ENCODE measurements at regions not wholly inside any gene's neighbourhood (a gene's known extent, or its start where the extent isn't known, plus 50 kb on each side); places are given as distances from the start of the nearest gene placed in this dataset.
"Not testable (repeated sequence)": the region's sequence is repeated elsewhere in the genome, so short reads cannot be mapped to it uniquely, and the experiment has no call there.

DNA sequence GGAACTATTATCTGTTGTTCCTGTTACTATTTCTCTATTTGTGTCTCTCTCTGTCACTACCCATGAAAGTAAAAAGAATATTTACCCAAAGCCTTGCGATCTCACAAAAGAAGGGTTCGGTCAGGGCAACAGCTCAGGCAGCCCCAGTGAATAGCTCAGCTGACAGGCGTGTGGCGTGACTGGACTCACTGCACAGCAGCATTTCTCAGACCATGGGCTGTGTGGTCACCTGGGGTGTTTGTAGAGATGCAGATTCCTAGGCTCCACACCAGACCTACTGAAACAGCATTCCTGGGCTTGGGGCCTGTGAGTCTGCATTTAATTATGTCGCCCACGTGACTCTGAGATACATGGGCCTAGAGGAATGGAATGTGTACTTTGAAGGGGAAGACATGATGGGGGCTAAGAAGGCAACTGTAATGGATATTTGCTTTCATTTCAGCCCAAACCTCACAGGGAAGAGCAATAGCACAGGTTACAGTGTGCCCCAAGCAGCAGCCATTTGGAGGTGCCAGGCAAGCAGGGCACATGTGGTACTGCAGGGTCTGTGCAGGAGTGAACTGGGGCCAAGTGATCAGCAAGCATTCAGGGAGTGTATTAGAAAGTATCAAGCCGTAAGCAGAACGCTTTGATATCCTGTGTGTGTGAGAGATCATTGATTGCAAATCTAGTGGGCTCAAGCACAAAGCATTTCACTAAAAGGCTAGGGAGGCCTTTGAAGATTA, 90.4 kb upstream of the RBMS1 start:
- DNase-seq (ENCODE audit: low spot score): no peak

DNA sequence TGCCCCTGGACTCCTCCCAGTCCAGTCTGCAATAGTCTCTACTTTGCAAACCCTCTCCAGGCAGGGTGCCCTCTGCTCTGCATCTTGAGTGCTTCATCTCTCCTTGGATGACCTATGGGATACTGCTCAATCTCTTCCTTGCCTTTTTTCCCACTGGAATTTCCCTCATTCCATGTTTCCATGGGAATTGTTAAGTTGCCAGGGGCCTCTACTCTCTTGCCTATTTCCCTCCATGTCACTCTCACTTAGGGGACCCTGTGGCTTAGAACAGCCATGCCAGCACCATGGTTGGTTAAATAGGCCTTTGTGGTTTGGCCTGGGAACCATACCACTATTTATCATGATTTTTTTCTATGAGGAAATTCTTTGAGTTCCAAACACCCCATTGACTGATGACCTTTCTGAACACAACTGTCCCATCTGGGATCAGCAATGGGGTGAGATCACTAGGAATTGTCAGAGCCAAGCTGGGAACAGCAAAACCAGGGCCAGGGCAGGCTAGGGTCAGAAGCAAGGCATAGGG, 91.4 kb upstream of the RBMS1 start:
- DNase-seq (ENCODE audit: low spot score): no peak

DNA sequence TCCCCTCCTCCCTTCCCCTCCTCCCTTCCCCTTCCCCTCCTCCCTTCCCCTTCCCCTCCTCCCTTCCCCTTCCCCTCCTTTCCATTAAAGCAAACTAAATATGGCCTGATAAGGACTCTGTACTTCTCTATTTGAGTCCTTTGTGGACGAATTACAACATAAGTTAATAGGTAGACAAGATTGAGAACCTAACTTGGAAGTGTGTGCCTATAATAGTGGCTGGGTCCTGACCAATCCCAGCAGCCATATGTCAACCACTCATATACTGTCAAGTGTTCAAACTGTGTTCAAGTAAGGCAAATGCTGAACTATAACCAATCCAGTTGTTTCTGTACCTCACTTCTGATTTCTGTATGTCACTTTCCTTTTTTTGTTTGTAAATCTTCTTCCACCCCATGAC, 97.1 kb upstream of the RBMS1 start:
- no peak for DNase-seq (ENCODE audit: low spot score)

DNA sequence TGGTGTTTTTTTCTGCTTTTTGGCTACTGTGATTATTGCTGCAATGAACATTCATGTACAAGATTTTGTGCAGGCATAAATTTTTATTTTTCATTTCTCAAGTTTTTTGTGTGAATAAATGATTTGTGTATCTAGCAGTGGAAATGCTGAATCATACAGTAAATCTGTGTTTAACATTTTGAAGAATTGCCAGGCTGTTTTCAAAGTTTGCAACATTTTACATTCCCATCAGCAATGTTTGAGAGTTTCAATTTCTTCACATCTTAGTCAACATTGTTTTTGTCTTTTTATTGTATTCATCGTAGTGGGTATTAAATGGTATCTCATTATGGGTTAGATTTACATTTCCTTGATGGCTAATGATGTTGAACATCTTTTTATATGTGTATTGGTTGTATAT, 98.8 kb upstream of the RBMS1 start:
- DNase-seq (ENCODE audit: low spot score): no peak

DNA sequence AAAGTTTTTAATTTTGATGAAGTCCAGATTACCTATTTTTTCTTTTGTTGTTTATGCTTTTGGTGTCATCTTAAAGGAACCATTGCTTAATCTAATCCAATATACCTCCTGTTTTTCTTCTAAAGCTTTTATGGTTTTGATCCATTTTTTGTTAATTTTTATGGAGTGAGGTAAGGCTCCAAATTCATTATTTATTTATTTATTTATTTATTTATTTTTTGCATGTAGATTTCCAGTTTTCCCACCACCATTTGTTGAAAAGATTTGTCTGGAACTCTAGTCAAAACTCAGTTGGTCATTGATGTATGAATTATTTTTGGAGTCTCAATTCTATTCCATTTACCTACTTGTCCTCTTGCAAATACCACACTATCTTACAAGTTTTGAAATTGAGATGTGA, 99.4 kb upstream of the RBMS1 start:
- no peak for DNase-seq (ENCODE audit: low spot score)

DNA sequence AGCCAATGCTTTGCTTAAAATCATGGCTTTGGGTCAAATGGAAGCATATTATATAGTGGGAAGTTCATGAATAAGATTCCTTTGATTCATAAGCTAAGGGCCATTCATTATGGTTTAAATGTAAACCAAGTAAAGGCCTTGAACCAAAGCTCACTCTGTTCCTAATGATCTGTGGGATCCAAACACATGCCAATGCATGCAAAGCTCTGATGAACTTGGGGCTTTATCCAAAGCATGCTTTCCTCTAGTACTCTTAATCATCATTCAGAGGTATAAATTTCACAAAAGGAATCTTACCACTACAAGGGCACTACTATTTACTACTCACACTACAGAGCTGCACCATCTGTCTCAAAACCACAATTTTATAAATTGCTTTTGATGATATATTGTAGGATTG, 102.8 kb upstream of the RBMS1 start:
- no peak for DNase-seq (ENCODE audit: low spot score)

DNA sequence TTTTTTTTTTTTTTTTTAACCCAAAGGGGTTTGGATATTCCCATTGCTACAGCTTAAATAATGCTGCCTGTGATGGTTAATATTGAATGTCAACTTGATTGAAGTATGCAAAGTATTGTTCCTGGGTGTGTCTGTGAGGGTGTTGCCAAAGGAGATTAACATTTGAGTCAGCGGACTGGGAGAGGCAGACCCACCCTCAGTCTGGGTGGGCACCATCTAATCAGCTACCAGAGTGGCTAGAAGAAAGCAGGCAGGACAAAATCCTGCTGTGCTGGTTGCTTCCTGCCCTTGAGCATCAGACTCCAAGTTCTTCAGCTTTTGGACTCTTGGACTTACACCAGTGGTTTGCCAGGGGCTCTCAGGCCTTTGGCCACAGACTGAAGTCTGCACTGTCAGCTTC, 106.8 kb upstream of the RBMS1 start:
- not testable (repeated sequence) for DNase-seq (ENCODE audit: low spot score)

DNA sequence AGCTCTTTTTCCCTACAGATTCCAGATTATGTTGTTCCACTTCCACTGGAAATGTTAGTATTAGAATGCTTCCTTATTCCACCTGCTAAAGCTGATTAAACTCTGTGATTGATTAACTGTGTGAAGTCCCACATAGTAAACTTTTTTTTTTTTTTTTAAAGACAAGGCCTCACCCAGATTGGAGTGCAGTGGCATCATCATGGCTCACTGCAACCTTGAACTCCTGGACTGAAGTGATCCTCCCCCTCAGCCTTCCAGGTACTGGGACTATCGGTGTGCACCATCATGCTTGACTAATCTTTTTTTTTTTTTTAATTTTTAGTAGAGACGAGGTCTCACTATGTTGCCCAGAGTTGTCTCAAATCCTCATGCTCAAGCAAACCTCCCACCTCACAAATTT, 108.5 kb upstream of the RBMS1 start:
- no peak for DNase-seq (ENCODE audit: low spot score)

DNA sequence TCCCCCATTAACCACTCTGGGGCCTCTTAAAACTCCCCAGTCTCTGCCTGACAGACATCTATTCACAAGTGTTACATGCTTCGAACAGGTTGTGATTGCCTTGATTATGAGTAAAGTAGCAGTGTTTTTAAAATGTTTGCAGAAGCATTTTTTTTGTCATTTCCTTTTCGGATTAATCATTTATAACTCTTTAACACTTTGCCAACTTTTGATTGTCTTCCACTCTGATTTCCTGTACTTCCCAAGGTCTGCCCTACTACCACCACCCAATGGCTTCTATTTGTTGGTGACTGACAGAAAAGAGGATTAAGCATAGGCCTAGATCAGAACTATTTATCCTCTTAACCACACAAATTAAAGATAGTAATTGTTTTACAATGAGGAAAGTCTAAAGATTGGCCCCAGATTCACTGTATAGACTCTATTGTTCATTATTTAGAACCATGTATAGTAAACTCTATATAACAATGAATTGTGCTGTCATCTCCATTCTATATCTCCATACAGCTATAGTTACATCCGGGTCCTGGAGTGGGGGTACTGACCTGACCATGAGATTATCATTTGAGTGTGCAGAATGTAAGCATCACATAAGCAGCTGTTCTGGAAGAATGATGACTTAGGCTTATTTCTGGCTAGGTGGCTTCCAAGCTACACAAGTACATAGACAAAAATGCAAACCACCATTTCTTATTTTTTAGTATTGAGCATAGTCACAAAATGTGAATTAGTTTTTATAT, 110.3 kb upstream of the RBMS1 start:
- DNase-seq (ENCODE audit: low spot score): no peak

DNA sequence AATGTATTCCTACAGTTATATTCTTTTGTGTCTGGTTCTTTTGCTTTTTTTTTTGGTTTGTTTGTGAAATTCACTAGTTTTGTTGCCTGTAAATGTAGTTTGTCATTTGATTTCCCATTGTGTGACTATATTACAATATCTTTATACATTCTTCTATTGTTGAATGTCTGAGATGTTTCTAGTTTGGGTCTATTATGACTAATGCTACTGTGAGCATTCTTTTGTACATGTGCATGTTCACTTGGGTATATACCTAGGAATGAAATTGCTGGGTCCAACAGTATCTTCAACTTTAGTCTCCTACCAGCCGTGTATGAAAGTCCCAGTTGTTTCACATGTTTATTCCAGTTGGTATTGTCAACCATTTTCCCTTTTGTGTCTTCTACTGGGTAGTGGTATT, 112.7 kb upstream of the RBMS1 start:
- no peak for DNase-seq (ENCODE audit: low spot score)

DNA sequence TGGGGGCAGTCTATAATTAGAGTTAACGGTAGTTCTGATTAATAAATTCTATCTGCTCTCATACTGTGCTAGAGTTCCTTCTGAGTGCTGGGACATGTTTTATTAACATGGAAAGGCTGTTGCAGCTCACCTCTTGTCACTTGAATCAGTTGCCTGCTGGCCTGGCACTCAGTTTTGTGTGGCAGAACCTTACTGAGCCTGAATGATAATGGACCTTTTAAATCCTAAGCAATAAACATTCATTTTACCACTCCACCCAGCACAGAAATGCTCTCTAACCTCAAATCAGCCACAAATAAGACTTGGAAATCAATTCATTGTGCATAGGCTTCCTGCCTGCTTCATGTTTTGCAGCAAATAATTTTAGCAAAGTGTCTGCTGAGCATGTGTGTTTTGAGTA, 115.0 kb upstream of the RBMS1 start:
- no peak for DNase-seq (ENCODE audit: low spot score)

DNA sequence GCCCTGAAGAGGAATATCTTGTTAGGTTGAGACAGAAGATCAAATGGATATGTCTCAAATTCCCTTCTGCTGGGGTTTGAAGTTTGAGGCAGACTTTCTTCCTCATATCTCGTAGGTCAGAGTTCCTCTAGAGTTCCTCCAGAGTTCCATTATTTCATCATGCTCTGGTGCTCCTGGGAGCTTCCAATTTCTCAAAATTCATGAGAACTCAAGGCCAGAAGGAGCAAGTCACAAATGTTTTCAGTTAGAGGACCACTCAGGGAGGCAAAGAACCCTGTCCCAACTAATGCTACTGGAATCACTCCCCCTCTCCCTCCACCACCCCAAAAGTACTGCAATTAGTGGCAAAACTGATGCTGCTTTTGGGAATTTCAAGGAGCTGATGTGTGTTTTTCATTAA, 115.7 kb upstream of the RBMS1 start:
- DNase-seq (ENCODE audit: low spot score): no peak

DNA sequence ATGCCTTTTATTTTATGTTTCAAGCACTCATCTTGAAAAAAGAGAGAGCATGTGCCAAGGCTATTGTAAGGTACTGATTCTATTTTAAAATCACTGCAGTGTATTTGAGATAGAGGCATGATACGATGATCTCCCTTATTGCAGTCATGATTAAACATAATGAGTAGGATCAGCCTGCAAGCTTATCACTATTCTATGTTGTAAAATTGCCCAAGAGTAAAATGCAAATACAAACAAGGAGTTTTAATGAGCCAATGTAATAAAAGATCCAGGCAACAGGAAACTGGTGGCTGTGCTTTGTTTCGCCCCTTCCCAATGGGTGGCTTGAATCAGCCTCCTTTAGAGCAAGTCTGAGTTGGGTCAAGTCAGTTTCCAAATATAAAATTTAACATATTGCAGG, 116.4 kb upstream of the RBMS1 start:
- DNase-seq (ENCODE audit: low spot score): no peak

DNA sequence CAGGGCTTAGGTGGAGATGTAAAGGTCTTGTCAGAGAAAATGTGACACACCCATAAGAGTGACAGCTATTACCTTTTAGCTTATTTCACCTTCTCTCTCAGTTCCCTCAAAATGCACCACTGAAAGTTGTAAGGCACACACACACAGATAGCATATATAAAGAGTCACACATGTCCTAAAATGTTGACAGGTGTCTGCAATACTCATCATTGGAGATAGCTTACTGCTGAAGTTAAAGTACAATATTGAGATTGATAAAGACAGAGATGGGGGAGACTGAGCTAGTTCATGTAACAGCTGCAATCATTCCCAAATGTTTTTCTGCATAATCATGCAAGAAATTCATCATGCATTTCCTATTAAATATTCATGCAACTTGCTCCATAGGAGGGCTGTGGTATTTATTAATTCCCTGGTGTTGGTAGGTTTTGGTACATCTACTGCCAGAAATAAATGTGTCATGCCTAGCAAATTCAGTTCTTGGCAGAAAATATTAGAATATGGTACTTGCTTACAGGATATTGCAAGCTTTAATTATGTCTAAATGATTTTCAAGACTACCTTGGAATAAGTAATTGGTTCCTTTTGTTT, 118.8 kb upstream of the RBMS1 start:
- DNase-seq (ENCODE audit: low spot score): no peak

DNA sequence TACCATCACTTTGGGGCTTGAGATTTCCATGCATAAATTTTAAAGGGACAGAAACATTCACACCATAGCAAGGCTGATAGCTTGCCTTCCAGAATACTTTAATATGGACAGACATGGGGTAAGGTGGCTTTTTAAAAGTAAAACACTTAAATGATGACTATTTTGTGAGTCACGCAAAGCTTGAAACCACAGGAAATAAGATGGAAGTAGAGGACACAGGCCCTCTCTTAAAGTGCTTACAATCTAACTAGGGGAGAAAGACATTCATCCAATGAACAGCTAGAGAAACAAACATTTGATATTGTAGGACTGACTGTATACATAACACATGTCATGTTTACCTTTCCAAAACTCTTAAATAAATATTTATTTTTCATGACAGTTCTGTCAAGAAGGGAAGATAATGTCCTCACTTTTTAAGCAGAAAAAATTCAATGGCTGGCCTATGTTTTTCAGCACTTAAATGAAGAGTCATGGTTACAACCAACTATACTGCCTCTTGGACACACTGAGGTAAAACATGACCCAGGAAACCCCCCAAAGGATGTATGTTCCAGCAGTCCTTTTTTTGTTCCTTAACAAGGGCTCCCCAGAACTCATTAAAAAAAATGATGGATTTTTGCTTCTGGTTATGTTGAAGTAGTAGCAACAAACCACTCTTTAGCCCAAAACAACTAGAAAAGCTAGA, 120.0 kb upstream of the RBMS1 start:
- no peak for DNase-seq (ENCODE audit: low spot score)

DNA sequence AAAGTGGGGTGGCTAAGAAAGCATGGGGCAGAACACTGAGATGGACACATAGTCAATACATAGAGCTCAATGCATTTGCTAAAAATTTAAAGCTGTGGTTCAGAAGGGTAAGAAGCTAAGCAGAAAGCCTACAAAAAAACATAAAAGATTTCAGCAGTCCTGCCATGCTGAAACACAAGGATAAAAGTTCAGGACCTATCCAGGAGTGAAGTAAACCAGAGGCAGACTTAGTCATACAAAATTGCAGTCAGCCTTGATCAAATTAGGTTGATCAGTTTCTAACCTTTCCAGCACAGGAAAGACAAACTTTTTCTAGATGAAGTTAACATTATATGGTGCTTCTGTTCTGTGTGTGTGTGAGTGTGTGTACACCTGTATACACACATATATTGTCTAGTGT, 120.8 kb upstream of the RBMS1 start:
- no peak for DNase-seq (ENCODE audit: low spot score)

DNA sequence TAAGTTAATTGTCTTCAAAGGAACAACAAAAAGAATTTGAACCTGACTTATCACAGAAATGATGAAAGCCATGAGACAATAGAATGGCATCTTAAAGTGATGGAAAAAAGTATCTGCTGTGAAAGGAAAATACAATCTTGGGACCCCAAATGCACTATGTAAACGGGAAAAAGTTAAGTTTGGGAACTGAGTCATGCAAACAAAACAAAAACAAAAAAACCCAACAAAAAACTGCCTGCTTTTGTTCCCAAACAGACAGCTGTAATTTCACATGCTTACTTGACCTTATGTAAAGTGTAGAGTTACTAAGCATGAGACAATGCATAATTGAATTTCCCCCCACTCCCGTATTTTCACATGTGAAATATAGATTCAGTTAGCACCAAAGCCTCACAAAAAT, 122.1 kb upstream of the RBMS1 start:
- no peak for DNase-seq (ENCODE audit: low spot score)

DNA sequence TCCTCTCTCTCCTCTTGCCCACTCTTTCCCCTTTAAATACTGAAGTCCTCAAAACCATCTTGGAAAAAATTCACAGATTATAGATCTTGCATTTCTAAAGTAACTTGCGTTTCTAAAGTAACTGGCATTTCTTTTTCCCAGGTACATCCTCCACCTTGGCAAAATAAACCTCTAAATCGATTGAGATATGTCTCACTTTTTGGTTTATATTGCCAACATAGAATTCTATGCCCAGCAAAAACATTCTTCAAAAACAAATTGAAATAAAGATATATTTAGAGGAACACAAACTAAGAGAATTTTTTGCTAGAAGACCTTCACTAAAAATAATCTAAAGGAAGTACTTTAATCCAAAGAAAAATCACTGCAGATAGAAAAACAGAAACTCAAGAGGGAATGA, 122.5 kb upstream of the RBMS1 start:
- no peak for DNase-seq (ENCODE audit: low spot score)

DNA sequence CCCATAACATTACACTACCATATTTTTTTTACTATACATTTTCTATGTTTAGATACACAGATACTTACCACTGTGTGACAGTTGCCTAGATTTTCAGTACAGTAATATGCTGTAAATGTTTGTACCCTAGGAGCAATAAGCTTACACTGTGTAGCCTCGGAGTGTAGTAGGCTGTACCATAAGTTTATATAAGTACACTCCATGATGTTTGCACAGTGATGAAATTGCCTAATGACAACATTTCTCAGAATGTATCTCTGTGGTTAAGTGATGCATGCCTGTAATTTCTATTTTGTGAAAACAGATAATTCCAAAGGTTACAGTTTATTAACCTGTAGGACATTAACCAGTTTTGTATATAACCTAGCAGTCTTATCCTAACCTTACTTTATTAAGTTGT, 128.1 kb upstream of the RBMS1 start:
- DNase-seq (ENCODE audit: low spot score): no peak

DNA sequence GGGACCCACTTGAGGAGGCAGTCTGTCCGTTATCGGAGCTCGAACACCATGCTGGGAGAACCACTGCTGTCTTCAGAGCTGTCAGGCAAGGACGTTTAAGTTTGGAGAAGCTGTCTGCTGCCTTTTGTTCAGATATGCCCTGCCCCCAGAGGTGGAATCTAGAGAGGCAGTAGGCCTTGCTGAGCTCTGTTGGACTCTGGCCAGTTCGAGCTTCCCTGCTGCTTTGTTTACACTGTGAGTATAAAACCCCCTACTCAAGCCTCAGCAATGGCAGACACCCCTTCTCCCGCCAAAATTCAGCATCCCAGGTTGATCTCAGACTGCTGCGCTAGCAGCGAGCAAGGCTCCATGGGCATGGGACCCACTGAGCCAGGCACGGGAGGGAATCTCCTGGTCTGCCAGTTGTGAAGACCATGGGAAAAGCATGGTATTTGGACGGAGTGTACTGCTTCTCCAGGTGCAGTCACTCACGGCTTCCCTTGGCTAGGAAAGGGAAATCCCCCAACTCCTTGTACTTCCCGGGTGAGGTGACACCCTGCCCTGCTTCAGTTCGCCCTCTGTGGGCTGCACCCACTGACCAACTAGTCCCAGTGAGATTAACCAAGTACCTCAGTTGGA, 134.5 kb upstream of the RBMS1 start:
- DNase-seq (ENCODE audit: low spot score): not testable (repeated sequence)

DNA sequence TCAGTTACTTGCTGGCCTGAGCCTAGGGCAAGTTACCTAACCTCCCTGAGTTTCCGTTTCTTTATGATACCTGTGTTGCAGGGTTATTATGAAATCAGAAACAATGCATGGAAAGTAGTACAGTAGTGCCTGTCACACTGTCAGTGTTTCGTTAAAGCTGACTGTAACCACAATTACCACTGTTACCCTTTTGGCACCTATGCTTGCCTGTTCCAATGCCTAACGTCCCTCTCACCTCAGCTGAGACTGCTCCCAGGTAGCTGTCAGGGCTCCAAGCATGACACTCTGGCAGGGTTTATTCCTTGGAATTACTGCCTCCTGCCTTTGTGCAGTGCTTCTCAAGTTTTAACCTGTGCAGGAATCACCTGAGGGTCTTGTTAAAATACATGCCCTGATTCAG, 135.2 kb upstream of the RBMS1 start:
- DNase-seq (ENCODE audit: low spot score): no peak
